ENCODE measurements at regions not wholly inside any gene's neighbourhood (a gene's known extent, or its start where the extent isn't known, plus 50 kb on each side); places are given as distances from the start of the nearest gene placed in this dataset.
"Not testable (repeated sequence)": the region's sequence is repeated elsewhere in the genome, so short reads cannot be mapped to it uniquely, and the experiment has no call there.

DNA sequence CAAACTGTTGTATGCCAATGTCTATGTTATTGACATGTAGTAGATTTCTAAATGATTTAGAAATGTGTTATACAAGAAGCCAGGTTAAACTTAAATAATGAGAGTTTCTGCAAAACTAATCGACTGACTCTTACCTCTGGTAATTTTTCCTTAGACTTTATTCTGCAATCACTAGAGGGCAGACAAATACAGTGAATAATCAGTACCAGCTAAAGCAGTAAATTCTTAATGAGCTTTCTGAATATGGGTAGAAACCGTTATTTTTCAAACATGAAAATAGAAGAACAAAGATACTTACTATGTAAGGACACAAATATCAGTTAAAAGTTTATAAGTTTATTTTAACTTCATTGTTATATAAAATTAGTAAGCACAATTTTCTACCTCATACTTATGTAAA is 97.9 kb upstream of the RGS1 start:
- DNase-seq: no peak

DNA sequence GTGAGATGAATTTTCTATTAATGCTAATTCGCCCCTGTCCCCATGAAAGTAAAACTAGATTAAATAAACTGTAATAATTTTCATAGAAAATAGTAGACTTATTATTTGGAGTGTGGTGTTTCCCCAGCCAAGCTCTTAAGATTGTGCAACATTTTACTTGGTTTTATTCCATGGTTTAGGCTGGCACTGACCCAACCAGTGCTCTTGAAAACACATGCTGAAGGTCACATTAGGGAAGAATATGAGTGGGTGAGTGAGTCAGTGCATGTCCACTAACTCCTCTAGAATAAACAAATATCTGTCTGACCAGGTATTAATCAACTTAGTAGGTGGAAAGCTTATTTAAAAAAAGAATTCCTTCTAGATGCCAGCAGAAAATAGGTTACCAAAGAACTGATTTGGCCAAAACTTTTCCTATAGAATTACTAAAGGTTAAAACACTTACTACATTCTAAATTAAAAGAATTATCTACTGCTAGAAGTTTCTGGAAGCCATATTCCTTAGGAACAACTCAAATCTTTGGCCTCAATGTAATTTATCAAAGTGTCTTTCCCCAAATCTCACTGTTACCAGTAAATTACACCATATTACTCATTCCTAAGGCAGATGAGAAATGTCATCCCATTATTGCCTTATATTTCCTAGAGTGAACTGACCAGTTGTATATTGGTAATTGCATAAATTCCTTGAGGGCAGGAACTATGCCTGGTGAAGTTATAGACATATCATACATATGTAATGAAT is 89.7 kb upstream of the RGS1 start:
- DNase-seq: no peak

DNA sequence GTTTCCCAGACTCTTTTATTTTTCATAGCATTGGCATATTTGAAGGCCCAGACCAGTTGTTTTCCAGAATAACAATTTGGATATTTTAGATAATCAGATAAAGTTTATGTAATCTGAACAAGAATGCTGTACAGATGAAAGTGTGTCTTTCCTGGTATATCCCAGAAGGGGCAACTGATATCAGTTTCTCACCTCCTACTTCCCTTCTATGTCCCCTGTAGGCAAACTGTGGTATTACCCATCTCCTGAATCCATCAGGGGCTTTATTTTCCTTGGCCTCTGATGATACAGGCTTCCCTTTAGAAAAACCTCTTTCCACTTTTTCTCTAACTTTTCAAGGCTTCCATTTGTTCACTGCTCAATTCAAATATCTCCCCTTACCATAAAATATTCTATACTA is 87.5 kb upstream of the RGS1 start:
- DNase-seq: no peak

DNA sequence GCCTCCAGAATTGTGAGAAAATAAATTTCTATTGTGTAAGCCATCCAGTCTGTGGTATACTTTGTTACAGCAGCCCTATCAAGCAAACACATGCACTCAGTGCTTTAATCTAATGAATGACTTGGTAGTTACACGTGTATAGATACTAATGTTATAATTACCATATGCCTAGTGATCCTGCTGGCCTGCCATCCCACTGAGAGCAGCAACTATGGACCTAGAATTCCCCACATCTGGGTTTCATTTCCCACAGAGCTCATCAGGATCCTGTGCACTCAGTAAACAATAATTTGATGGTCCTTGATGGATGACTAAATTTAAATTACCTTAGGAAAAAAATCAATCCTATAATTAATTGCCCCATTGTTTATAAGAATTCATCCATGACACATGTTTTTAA is 86.5 kb upstream of the RGS1 start:
- DNase-seq: no peak

DNA sequence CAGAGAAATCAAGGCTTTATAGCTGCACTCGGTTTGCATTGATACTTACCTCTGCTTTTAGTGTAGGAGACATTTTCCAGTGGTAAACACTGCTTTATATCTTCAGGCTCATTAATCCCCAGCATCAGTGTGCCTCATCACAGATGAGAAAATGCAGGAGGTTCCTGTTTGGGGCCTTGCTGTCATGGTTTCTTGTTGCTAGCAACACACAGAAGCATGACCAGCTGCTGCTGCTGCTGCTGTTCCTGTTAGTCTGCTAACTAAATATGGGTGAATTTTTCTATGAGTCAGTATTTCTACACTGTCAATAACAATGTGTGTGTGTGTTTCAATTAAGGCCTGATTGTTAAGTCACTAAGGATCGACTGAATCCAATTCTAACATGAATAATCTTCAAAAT is 85.8 kb upstream of the RGS1 start:
- DNase-seq: no peak

DNA sequence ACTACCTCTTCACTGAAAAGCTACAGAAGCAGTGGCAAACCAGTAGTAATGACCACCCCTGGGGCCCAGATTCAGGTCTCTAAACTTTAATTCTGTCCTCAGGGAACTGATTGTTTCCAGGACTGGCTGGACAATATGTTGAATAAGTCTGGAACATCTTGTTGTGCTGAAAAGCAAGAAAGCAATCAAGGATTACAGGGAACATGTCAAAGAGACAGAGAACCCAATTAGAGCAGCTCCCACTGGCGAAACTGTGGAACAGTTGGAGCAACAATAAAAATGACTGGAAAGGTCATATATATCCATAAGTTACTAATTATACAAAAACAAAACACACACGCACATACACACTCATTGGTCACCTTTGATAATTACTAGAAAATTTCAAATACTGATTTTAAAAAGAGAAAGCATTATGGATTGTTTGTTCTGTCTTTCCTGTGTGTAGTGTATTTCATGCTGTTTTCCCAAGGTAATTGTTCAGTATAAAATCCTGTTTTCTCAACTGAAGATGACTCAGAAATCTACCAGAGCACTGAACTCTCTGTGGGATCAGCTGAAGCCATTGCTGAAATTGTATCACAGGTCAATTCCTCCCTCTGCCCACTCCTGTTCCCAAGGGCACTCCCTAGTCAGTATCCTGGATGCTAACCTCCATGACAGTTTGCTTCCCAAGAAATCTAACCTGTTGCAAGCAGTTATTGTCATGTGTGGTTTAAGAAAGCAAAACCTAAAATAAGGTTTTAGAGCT is 83.6 kb upstream of the RGS1 start:
- no peak for DNase-seq

DNA sequence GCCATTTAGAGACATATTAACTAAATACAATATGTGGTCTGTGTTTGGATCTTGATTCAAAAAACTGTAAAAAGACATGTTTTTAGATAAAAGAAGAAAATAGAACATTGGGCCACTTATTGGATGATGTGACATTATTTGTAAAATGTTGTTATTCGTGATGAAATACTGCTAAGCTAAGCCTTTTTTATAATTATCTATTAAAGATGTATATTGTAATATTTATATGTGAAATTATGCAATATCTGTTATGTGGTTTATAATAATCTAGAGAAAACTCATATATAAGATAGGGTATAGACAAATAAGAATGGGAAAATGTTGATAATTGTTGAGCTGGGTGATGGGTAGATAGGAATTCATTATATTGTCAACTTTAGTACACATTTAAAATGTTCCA is 82.0 kb upstream of the RGS1 start:
- DNase-seq: no peak

DNA sequence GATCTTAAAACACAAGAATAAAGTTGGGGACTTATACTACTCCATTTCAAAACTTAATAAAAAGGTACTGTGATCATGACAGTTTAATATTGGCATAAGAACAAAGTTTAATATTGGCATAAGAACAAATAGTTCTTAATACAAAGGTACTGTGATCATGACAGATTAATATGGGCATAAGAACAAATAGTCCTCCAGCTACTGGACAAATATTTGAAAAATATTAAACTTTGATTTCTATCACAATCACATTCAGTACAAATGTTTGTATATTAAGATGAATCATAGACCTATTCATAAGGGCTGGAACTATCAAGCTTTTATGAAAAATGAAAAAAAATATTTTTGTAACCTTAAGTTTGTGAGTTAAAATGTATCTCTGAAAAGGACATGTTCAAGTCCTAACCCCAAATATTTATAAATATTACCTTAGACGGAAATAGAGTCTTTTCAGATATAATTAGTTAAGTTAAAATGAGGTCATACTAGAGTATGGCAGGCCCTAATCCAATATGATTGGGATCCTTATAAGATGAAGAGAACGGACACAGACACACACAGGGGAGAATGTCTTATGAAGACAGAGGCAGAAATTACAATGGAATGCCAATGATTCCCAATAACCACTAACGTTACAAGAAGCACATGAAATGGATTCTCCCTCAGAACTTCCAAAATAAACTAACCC is 79.1 kb upstream of the RGS1 start:
- DNase-seq: no peak

DNA sequence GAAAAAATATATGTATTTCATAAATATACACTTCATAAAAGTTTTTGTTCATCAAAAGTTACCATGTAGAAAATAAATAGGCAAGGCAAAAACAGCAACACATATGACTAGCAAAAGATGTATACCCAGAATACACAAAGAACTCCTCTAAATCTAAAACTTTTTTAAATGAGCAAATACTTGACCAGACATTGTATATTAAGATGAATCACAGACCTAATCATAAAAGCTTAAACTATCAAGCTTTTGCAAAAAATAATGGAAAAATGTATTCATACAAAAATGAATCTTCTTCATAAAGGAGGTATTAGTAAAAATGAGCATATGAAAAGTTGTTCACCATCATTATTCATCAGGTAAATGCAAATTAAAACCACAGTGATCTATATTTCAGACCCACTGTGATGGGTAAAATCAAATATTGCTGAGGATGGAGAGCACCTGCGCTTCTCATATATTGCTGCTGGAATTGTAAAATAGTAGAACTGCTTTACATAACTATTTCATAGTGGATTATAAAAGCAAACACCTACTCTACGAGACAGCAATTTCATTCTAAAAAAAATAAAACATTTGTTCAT is 78.3 kb upstream of the RGS1 start:
- no peak for DNase-seq

DNA sequence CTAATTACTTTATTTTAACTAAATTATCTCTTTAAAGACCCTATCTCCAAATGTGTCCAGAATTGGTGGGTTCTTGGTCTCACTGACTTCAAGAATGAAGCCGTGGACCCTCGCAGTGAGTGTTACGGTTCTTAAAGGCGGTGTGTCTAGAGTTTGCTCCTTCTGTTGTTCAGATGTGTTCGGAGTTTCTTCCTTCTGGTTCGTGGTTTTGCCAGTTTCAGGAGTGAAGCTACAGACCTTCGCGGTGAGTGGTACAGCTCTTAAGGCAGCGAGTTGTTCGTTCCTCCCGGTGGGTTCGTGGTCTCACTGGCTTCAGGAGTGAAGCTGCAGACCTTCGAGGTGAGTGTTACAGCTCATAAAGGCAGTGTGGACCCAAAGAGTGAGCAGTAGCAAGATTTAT is 77.5 kb upstream of the RGS1 start:
- DNase-seq: not testable (repeated sequence)

DNA sequence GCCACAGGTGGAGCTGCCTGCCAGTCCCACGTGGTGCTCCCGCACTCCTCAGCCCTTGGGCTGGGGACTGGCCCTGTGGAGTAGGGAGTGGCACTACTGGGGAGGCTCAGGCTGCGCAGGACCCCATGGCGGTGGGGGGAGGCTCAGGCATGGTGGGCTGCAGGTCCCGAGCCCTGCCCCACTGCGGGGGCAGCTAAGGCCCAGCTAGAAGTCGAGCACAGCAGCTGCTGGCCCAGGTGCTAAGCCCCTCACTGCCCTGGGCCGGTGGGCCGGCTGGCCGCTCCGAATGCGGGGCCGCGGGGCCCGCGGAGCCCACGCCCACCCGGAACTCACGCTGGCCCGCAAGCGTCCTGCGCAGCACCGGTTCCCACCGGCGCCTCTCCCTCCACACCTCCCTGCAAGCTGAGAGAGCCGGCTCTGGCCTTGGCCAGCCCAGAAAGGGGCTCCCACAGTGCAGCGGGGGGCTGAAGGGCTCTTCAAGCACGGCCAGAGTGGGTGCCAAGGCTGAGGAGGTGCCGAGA is 76.5 kb upstream of the RGS1 start:
- DNase-seq: not testable (repeated sequence)

DNA sequence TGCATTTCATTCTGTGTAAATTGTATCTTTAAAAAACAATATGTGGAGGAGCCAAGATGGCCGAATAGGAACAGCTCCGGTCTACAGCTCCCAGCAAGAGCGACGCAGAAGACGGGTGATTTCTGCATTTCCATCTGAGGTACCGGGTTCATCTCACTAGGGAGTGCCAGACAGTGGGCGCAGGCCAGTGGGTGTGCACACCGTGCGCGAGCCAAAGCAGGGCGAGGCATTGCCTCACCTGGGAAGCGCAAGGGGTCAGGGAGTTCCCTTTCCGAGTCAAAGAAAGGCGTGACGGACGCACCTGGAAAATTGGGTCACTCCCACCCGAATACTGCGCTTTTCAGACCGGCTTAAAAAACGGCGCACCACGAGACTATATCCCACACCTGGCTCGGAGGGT is 75.0 kb upstream of the RGS1 start:
- DNase-seq: not testable (repeated sequence)

DNA sequence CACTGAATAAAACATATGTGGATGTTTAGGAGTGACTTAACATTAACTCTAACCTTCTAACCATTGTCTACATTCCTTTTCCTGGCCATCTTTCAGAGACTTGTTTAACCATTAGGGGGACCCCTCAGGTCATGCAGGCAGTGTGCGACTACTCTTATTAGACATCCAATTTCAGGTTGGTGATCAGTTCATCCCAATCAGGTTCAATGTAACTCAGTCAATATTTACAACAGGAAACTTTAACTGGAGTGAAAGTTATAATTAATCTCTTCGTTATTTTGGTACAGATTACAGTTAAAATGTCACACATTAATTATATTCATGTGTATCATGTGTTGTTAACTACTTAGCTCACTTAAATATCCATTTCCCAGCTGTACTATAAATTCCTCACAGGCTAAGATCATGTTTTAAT is 68.8 kb upstream of the RGS1 start:
- DNase-seq: no peak

DNA sequence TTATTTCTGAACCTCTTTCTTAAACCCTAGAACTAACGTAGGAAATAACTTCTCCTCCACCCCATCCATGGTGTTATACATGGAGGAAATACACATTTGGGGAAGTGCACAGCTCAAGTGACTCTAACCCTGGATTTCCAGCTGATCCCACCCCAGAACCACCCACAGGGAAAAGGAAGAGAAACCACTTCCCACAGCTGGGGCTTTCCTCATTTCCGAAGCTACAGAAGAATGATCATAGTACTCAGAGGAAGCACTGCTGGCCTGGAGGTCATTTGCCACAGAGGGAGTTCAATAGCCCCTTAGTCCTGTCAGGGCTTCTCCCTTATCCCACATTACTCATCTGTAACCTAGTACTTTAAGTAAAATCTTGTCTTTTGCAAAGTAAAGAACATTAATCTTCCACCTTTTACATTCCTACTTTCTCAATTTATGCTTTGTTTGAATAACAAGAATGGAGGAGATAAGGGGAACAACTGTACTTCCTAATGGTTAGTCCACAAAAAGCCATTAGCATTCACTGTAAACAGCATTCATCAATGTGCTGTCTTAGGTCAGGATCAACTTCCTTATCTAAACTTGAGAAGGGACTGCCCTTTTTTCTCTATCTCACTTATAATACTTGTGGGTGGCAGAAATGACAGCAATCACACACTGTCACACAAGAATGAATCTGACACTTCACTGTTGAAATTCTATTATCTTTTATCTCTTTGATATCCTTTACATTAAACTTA is 63.0 kb upstream of the RGS1 start:
- DNase-seq: no peak

DNA sequence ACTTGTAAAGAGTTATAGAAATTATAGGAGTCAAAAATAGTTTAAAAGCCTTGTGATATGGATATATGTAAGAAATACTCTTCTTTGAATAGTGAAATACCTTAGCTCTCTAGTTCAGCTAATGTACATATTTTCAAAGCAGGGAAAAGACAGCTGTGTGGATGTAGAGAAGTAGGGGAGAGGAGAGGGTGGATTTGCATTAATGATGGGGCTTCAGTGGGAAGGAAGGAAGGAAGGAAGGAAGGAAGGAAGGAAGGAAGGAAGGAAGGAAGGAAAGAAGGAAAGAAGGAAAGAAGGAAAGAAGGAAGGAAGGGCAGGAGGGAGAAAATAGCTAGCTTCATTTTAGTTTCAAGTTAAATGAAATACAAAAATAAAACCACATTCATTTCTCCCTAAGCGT is 62.4 kb upstream of the RGS1 start:
- no peak for DNase-seq

DNA sequence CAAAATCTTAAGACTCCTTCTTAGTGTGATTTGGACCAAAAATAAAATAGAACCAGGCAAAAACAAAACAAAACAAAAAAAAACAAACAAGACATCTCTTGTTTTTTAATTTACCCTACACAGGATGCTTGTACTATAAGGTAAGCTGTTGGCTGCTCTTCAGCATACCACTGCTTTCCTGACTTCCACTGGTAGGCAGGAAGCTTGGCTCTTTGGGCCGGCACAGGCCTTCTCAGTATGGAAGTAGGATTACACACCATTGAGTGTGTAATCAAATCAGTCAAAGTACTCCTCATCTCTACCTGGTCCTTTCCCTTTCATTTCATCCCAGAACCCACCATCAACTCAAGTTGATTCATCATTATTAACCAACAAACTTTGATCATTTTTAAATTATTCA is 61.9 kb upstream of the RGS1 start:
- no peak for DNase-seq

DNA sequence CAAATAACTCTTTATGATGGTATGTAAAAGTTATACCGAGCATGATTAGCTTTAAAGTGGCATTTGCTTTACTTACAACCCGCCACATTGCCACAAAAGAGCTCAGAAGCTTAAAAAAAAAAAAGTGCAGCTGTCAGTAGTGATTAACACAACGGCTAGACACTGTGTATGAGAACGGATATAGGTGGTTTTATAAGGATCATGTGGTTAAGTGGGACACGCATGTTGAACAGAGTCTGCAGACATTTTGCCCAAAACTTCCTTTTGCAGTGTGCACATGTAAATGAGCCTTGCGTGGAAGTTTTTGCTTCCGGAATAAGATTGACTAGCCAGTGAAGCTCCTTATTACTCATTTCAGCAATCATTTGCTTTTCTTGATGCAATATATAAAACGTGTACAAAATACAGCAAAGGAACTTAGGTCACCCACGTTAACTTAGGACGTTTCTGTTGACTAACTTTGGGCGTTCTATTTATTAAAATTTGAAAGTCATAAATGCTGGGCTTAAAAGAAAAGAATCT is 58.7 kb upstream of the RGS1 start:
- DNase-seq: peak; percentile 24 to 63

DNA sequence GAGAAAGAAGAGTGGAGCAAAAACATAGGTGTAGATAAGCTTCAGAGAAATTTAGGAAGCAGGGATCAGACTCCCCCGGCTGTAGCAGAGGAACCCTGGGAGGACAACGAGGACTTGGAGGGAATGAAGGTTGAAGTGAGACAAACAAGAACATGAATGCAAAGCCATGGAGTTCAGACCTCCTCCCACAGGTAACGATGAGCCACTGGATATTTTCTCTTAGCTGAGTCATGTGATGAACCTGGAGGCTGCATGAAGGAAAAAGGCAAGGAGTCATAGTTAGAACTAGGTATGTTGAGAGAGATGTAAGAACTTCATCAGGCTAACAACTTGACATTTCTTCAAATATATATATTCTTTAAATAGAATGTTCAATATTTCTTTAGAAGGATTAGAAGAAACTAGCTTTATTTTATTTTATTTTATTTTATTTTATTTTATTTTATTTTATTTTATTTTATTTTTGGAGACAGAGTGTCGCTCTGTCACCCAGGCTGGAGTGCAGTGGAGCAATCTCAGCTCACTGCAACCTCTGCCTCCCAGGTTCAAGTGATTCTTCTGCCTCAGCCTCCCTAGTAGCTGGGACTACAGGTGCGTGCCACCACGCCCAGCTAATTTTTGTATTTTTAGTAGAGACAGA is 57.7 kb upstream of the RGS1 start:
- DNase-seq: not testable (repeated sequence)

DNA sequence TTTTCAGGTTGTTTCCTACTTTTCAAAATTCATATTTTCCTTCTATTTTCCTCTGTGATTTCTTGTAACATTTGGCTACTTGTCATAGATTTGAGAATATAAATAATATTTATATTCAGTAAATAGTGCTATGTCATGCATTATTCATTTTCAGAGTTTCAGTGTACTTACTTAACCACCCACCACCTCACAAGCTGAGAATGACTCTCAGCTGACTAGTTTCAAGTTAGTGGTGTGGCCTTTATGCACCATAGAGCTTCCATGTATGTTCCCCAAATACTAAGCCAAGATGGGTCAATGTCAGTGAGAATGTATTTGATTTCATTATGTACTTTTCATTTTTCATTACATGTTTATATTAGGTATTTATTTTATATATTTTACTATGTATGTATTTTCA is 56.9 kb upstream of the RGS1 start:
- DNase-seq: no peak

DNA sequence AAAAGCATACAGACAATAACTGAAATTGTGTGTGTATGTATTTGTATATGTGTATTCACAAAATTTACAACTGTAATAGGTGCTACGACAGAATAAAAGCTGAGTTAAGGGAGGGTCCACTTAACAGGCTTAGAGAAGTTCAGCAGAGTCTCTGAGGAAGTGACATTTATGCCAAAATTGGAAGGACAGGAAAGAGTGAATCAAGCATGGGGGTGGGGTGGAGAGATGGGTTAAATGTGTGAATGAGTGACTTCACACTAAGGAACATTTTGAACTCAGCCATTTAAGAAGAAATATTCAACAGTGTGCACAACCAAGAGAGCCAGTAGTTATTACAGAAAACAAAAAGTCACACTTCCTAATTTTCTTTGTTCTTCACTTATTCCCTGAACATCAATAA is 53.8 kb upstream of the RGS1 start:
- peak; percentile 25 to 51 for DNase-seq

DNA sequence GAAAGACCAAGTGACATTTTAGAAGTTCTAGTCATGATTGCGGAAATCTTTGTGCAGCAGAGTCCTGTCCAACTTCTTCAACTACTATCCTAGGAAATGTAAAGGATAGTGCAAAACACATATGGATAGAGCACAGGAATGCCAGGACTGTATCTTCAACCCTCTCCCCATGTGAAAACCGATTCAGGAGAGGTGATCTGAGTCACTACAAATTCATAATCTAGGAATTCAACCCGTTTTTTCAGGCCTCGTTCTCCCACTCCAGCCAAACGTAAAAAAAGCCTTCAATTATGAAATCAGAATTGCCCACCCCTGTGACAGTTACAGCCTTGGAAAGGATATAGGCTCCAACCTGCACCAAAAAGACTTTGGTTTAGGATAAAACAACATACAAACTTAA is 52.9 kb upstream of the RGS1 start:
- no peak for DNase-seq

DNA sequence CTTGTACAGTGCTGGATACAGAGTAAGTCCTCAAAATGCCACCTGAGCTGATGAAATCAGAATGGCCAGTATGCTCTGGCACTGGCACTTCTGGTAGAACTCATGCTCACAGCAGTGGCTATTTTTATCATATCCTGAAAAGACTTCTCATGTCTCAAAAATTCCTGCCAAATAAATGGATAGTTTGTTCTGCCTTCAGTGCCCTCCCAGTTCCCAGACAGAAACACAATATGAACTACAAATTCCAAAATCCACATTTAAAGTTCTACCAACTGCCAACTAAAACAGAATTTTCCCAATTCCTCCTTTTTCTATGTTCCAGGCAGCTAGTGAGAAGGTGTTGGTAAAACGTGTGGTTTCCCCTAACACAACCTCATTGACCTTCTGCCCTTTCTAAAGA is 51.4 kb upstream of the RGS1 start:
- DNase-seq: no peak

Measured in stimulated activated CD4-positive, alpha-beta T cell treated with anti-CD3 and anti-CD28 coated beads, Interleukin-2, amount 100 ng/mL, for 24 hours (primary cell).